HG02970 (cell line): ENCODE measurements at regions not wholly inside any gene's neighbourhood (a gene's known extent, or its start where the extent isn't known, plus 50 kb on each side); places are given as distances from the start of the nearest gene placed in this dataset.

Source experiments
- ATAC-seq: cut with Tn5 transposase; IDR thresholded peaks from one replicate; pipeline ENCODE4 v1.9.1; 2021; ENCODE audit warnings: mild to moderate bottlenecking, moderate library complexity, moderate number of reproducible peaks; ENCODE audit not compliant: unreplicated experiment, low FRiP score

GRCh38 chr4:182188622-182189021 lies 54.6 kb upstream of the TENM3 start:
- no peak for ATAC-seq

- ATAC-seq: no peak
Measured at GRCh38 chr4:182189103-182189878, 53.9 kb upstream of the TENM3 start.

GRCh38 chr4:182190306-182190705 lies 52.9 kb upstream of the TENM3 start:
- ATAC-seq: no peak

- ATAC-seq: no peak
Measured at GRCh38 chr4:182192511-182193181, 50.6 kb upstream of the TENM3 start.

- ATAC-seq: no peak
Measured at GRCh38 chr4:182193311-182193710, 49.9 kb upstream of the TENM3 start.
